GM18870 (cell line): ENCODE measurements at regions not wholly inside any gene's neighbourhood (a gene's known extent, or its start where the extent isn't known, plus 50 kb on each side); places are given as distances from the start of the nearest gene placed in this dataset.

Experiments used
- ATAC-seq: cut with Tn5 transposase; IDR thresholded peaks from one replicate; pipeline ENCODE4 v1.9.1; 2021; ENCODE audit warnings: moderate library complexity; ENCODE audit not compliant: unreplicated experiment

GRCh38 chr3:168858327-168858726 lies 762.6 kb upstream of the GOLIM4 start:
- no peak for ATAC-seq

- ATAC-seq, result no peak
These were observed 754.4 kb upstream of the GOLIM4 start for GRCh38 chr3:168850109-168850508.

- peak; percentile 62 for ATAC-seq
These were observed 751.7 kb upstream of the GOLIM4 start for GRCh38 chr3:168847291-168847883.

GRCh38 chr3:168844894-168845482 lies 749.3 kb upstream of the GOLIM4 start:
- no peak for ATAC-seq

- ATAC-seq, result no peak
These were observed 748.7 kb upstream of the GOLIM4 start for GRCh38 chr3:168844472-168844871.

- no peak for ATAC-seq
These were observed 747.8 kb upstream of the GOLIM4 start for GRCh38 chr3:168843481-168843880.

- ATAC-seq, result no peak
These were observed 743.9 kb upstream of the GOLIM4 start for GRCh38 chr3:168839653-168840052.

GRCh38 chr3:168834558-168834957 lies 738.8 kb upstream of the GOLIM4 start:
- no peak for ATAC-seq

- no peak for ATAC-seq
These were observed 733.2 kb upstream of the GOLIM4 start for GRCh38 chr3:168828943-168829342.

GRCh38 chr3:168828536-168828935 lies 732.8 kb upstream of the GOLIM4 start:
- ATAC-seq, result no peak

- no peak for ATAC-seq
These were observed 732.3 kb upstream of the GOLIM4 start for GRCh38 chr3:168828014-168828413.

GRCh38 chr3:168824107-168824506 lies 728.4 kb upstream of the GOLIM4 start:
- no peak for ATAC-seq

- ATAC-seq, result no peak
These were observed 727.7 kb upstream of the GOLIM4 start for GRCh38 chr3:168823466-168823865.

- no peak for ATAC-seq
These were observed 725.2 kb upstream of the GOLIM4 start for GRCh38 chr3:168820810-168821415.

GRCh38 chr3:168817177-168817576 lies 721.5 kb upstream of the GOLIM4 start:
- ATAC-seq, result no peak

- no peak for ATAC-seq
These were observed 720.2 kb upstream of the GOLIM4 start for GRCh38 chr3:168815946-168816345.

GRCh38 chr3:168813225-168813802 lies 717.6 kb upstream of the GOLIM4 start:
- no peak for ATAC-seq

- ATAC-seq, result no peak
These were observed 716.5 kb upstream of the GOLIM4 start for GRCh38 chr3:168812234-168812633.

GRCh38 chr3:168808596-168808995 lies 712.9 kb upstream of the GOLIM4 start:
- no peak for ATAC-seq

- ATAC-seq, result no peak
These were observed 711.7 kb upstream of the GOLIM4 start for GRCh38 chr3:168807448-168807847.

- ATAC-seq, result no peak
These were observed 711.1 kb upstream of the GOLIM4 start for GRCh38 chr3:168806871-168807270.

GRCh38 chr3:168803536-168803935 lies 707.8 kb upstream of the GOLIM4 start:
- ATAC-seq, result no peak
